ENCODE measurements at regions not wholly inside any gene's neighbourhood (a gene's known extent, or its start where the extent isn't known, plus 50 kb on each side); places are given as distances from the start of the nearest gene placed in this dataset.
A peak's percentile ranks its signal among the peaks of the same experiment; 100 is the strongest.

- CTCF ChIA-PET, result no interaction called here
- Mint-ChIP-seq H3K36me3 (ENCODE audit: low read depth) (no peaks in the 10 kb centered on the region), H3K4me1 (no peaks in the 10 kb centered on the region), H3K27me3 (peaks cover 2% of the 10 kb centered on the region), H3K4me3 (no peak overlapping the region), H3K9me3 (no peaks in the 10 kb centered on the region), H3K27ac (no peak overlapping the region)
- POLR2A ChIA-PET, result no interaction called here
- no peak for DNase-seq
Measured at GRCh38 chr3:18119866-18120265, 305.3 kb downstream of the SATB1 start.

GRCh38 chr3:18114894-18115293, 310.2 kb downstream of the SATB1 start:
- DNase-seq, result no peak
- Mint-ChIP-seq H3K9me3 (peaks cover 2% of the 10 kb centered on the region), H3K4me3 (no peak overlapping the region), H3K4me1 (peaks cover 2% of the 10 kb centered on the region), H3K36me3 (ENCODE audit: low read depth) (no peaks in the 10 kb centered on the region), H3K27ac (no peak overlapping the region), H3K27me3 (no peaks in the 10 kb centered on the region)
- ChIA-PET CTCF (no interaction called here), POLR2A (no interaction called here)

- peaks cover 2% of the 10 kb centered on the region for H3K4me1 Mint-ChIP-seq
- CTCF ChIA-PET, result no interaction called here
- H3K27ac Mint-ChIP-seq, result no peak overlapping the region
Measured at GRCh38 chr3:18113417-18113816, 311.7 kb downstream of the SATB1 start.

GRCh38 chr3:18112674-18113375, 312.3 kb downstream of the SATB1 start:
- Mint-ChIP-seq H3K36me3 (ENCODE audit: low read depth) (no peaks in the 10 kb centered on the region), H3K4me3 (no peak overlapping the region), H3K4me1 (peaks cover 2% of the 10 kb centered on the region), H3K27ac (no peak overlapping the region), H3K9me3 (peaks cover 2% of the 10 kb centered on the region), H3K27me3 (peaks cover 2% of the 10 kb centered on the region)
- DNase-seq, result no peak
- CTCF ChIA-PET, result no interaction called here
- POLR2A ChIA-PET, result no interaction called here

More at GRCh38 chr3:18113417-18113816, 311.7 kb downstream of the SATB1 start:
- no peak for DNase-seq
- H3K4me3 Mint-ChIP-seq, result no peak overlapping the region
- H3K9me3 Mint-ChIP-seq, result peaks cover 2% of the 10 kb centered on the region
- H3K36me3 Mint-ChIP-seq (ENCODE audit: low read depth), result no peaks in the 10 kb centered on the region
- POLR2A ChIA-PET, result no interaction called here
- H3K27me3 Mint-ChIP-seq, result peaks cover 2% of the 10 kb centered on the region

GRCh38 chr3:18111796-18112232, 313.3 kb downstream of the SATB1 start:
- H3K9me3 Mint-ChIP-seq, result peaks cover 2% of the 10 kb centered on the region
- H3K27me3 Mint-ChIP-seq, result peaks cover 2% of the 10 kb centered on the region
- CTCF ChIA-PET, result no interaction called here
- peaks cover 2% of the 10 kb centered on the region for H3K4me1 Mint-ChIP-seq
- DNase-seq, result no peak
- POLR2A ChIA-PET, result no interaction called here
- no peak overlapping the region for H3K27ac Mint-ChIP-seq
- H3K36me3 Mint-ChIP-seq (ENCODE audit: low read depth), result no peaks in the 10 kb centered on the region
- peak overlapping the region; percentile 37 for H3K4me3 Mint-ChIP-seq

GRCh38 chr3:18103591-18103990, 321.5 kb downstream of the SATB1 start:
- Mint-ChIP-seq H3K4me3 (no peak overlapping the region), H3K27me3 (peaks cover 9% of the 10 kb centered on the region), H3K9me3 (no peaks in the 10 kb centered on the region), H3K36me3 (ENCODE audit: low read depth) (no peaks in the 10 kb centered on the region), H3K4me1 (no peaks in the 10 kb centered on the region), H3K27ac (no peak overlapping the region)
- CTCF ChIA-PET, result no interaction called here
- POLR2A ChIA-PET, result no interaction called here
- DNase-seq, result no peak

- CTCF ChIA-PET, result no interaction called here
- Mint-ChIP-seq H3K27me3 (peaks cover 11% of the 10 kb centered on the region), H3K27ac (no peak overlapping the region), H3K4me3 (no peak overlapping the region), H3K36me3 (ENCODE audit: low read depth) (no peaks in the 10 kb centered on the region), H3K4me1 (no peaks in the 10 kb centered on the region), H3K9me3 (no peaks in the 10 kb centered on the region)
- no peak for DNase-seq
- POLR2A ChIA-PET, result no interaction called here
Measured at GRCh38 chr3:18100121-18100520, 325.0 kb downstream of the SATB1 start.

- no peaks in the 10 kb centered on the region for H3K4me1 Mint-ChIP-seq
- no peaks in the 10 kb centered on the region for H3K9me3 Mint-ChIP-seq
- H3K36me3 Mint-ChIP-seq (ENCODE audit: low read depth), result no peaks in the 10 kb centered on the region
- ChIA-PET CTCF (no interaction called here), POLR2A (no interaction called here)
- H3K4me3 Mint-ChIP-seq, result no peak overlapping the region
- peaks cover 13% of the 10 kb centered on the region for H3K27me3 Mint-ChIP-seq
- DNase-seq, result no peak
- no peak overlapping the region for H3K27ac Mint-ChIP-seq
Measured at GRCh38 chr3:18099611-18100010, 325.5 kb downstream of the SATB1 start.

- Mint-ChIP-seq H3K27me3 (peaks cover 14% of the 10 kb centered on the region), H3K27ac (no peak overlapping the region), H3K9me3 (no peaks in the 10 kb centered on the region), H3K4me3 (no peak overlapping the region), H3K36me3 (ENCODE audit: low read depth) (no peaks in the 10 kb centered on the region), H3K4me1 (no peaks in the 10 kb centered on the region)
- ChIA-PET CTCF (no interaction called here), POLR2A (no interaction called here)
- no peak for DNase-seq
Measured at GRCh38 chr3:18098960-18099587, 326.1 kb downstream of the SATB1 start.

- DNase-seq, result no peak
- Mint-ChIP-seq H3K27me3 (peaks cover 16% of the 10 kb centered on the region), H3K9me3 (no peaks in the 10 kb centered on the region), H3K4me1 (no peaks in the 10 kb centered on the region), H3K4me3 (no peak overlapping the region), H3K36me3 (ENCODE audit: low read depth) (no peaks in the 10 kb centered on the region), H3K27ac (no peak overlapping the region)
- ChIA-PET CTCF (no interaction called here), POLR2A (no interaction called here)
Measured at GRCh38 chr3:18097989-18098388, 327.1 kb downstream of the SATB1 start.

- Mint-ChIP-seq H3K4me1 (no peaks in the 10 kb centered on the region), H3K36me3 (ENCODE audit: low read depth) (no peaks in the 10 kb centered on the region), H3K9me3 (no peaks in the 10 kb centered on the region), H3K27me3 (peaks cover 14% of the 10 kb centered on the region), H3K27ac (no peak overlapping the region), H3K4me3 (no peak overlapping the region)
- ChIA-PET CTCF (no interaction called here), POLR2A (no interaction called here)
- DNase-seq, result no peak
Measured at GRCh38 chr3:18097473-18097872, 327.7 kb downstream of the SATB1 start.

- Mint-ChIP-seq H3K4me3 (no peak overlapping the region), H3K4me1 (no peaks in the 10 kb centered on the region), H3K9me3 (no peaks in the 10 kb centered on the region), H3K36me3 (ENCODE audit: low read depth) (no peaks in the 10 kb centered on the region), H3K27me3 (peaks cover 17% of the 10 kb centered on the region), H3K27ac (no peak overlapping the region)
- POLR2A ChIA-PET, result no interaction called here
- CTCF ChIA-PET, result no interaction called here
- DNase-seq, result no peak
Measured at GRCh38 chr3:18092726-18093125, 332.4 kb downstream of the SATB1 start.

- peaks cover 22% of the 10 kb centered on the region for H3K27me3 Mint-ChIP-seq
- ChIA-PET POLR2A (no interaction called here), CTCF (no interaction called here)
- H3K4me3 Mint-ChIP-seq, result no peak overlapping the region
- no peak overlapping the region for H3K27ac Mint-ChIP-seq
- H3K9me3 Mint-ChIP-seq, result no peaks in the 10 kb centered on the region
- H3K4me1 Mint-ChIP-seq, result no peaks in the 10 kb centered on the region
- H3K36me3 Mint-ChIP-seq (ENCODE audit: low read depth), result no peaks in the 10 kb centered on the region
- DNase-seq, result no peak
Measured at GRCh38 chr3:18090377-18090776, 334.8 kb downstream of the SATB1 start.

- no peak overlapping the region for H3K4me3 Mint-ChIP-seq
Measured at GRCh38 chr3:18087988-18088387, 337.2 kb downstream of the SATB1 start.

More at GRCh38 chr3:18087988-18088387, 337.2 kb downstream of the SATB1 start:
- no peak for DNase-seq
- ChIA-PET CTCF (no interaction called here), POLR2A (no interaction called here)
- H3K27ac Mint-ChIP-seq, result no peak overlapping the region
- no peaks in the 10 kb centered on the region for H3K36me3 Mint-ChIP-seq (ENCODE audit: low read depth)
- no peaks in the 10 kb centered on the region for H3K9me3 Mint-ChIP-seq
- peaks cover 19% of the 10 kb centered on the region for H3K27me3 Mint-ChIP-seq
- H3K4me1 Mint-ChIP-seq, result no peaks in the 10 kb centered on the region

Data from activated CD4-positive, alpha-beta memory T cell treated with anti-CD3 and anti-CD28 coated beads, Interleukin-2, amount 10 ng/mL, durations not matched to agents 7 days and 5 days (primary cell).